Transverse colon (tissue), 4 donors: ENCODE measurements at regions not wholly inside any gene's neighbourhood (a gene's known extent, or its start where the extent isn't known, plus 50 kb on each side); places are given as distances from the start of the nearest gene placed in this dataset.

Source experiments
- CTCF ChIP-seq, 5 experiments: fragments of 200-600 bp in 3 of 5; fragments of 450-650 bp in 2 of 5; sonication (generic) in 3 of 5; IDR thresholded peaks; 1 replicate in 2 of 5; 2 replicates in 3 of 5; pipeline ENCODE4 v1.5.1; 2016 to 2017; ENCODE audit warnings: antibody characterized with exemption in 5 of 5, inconsistent platforms in 3 of 5, mild to moderate bottlenecking in 2 of 5, moderate library complexity in 1 of 5
- POLR2A ChIP-seq: fragments of 450-650 bp; IDR thresholded peaks from one replicate; pipeline ENCODE4 v1.6.1; 2016; ENCODE audit warnings: antibody characterized with exemption, mild to moderate bottlenecking, moderate library complexity
- POLR2AphosphoS5 ChIP-seq, 3 donors: sonication (generic); formaldehyde crosslinking; IDR thresholded peaks; one replicate each; pipeline ENCODE4 v1.6.1; 2016; ENCODE audit warnings: antibody characterized with exemption in 3 of 3

GRCh38 chr3:163626753-163627152 lies 1451.5 kb downstream of the SI start:
- no peak for TF ChIP-seq CTCF (IDR thresholded peaks at IDR 0.05)
- no peak for TF ChIP-seq POLR2A
- no peak for TF ChIP-seq POLR2AphosphoS5 (IDR thresholded peaks at IDR 0.05)
